ENCODE measurements at regions not wholly inside any gene's neighbourhood (a gene's known extent, or its start where the extent isn't known, plus 50 kb on each side); places are given as distances from the start of the nearest gene placed in this dataset.

- no peak for TF ChIP-seq CTCF (IDR thresholded peaks at IDR 0.05)
- TF ChIP-seq POLR2AphosphoS5 (IDR thresholded peaks at IDR 0.05) = no peak
- TF ChIP-seq EP300 (IDR thresholded peaks at IDR 0.05) = no peak
- no peak for TF ChIP-seq POLR2A (IDR thresholded peaks at IDR 0.05)
Observed at GRCh38 chr13:33953781-33954180, 135.8 kb downstream of the RFC3 start.

Data from gastroesophageal sphincter (tissue), 3 donors.